Activated T-cell treated with anti-CD3 and anti-CD28 coated beads, Interleukin-2, amount 50 U/mL, for 72 hours (primary cell): ENCODE measurements at regions not wholly inside any gene's neighbourhood (a gene's known extent, or its start where the extent isn't known, plus 50 kb on each side); places are given as distances from the start of the nearest gene placed in this dataset.
A peak's percentile ranks its signal among the peaks of the same experiment; 100 is the strongest.

ENCODE experiments used
- ATAC-seq, 2 donors: fragments of 150-1000 bp; cut with Tn5 transposase; replicated peaks in 1 of 2; 2 replicates each; pipeline ENCODE4 v1.10.0; 2021; ENCODE audit warnings: moderate library complexity in 2 of 2, mild to moderate bottlenecking in 1 of 2
- DNase-seq, 2 donors: peaks; one replicate each; pipeline ENCODE4 v3.0.0; 2021 to 2022; ENCODE audit warnings: mixed read lengths in 1 of 2
- H3K27ac Mint-ChIP-seq: one replicate; pipeline ENCODE4 v1.8.0; 2022; ENCODE audit warnings: mild to moderate bottlenecking, moderate library complexity, mixed read lengths
- H3K27me3 Mint-ChIP-seq: one replicate; pipeline ENCODE4 v1.8.0; 2022; ENCODE audit warnings: low read depth, mixed read lengths
- H3K36me3 Mint-ChIP-seq, 2 donors: one replicate each; pipeline ENCODE4 v1.8.0; 2022; ENCODE audit warnings: mixed read lengths in 2 of 2, mild to moderate bottlenecking in 1 of 2; ENCODE audit not compliant: insufficient read depth in 2 of 2
- H3K4me1 Mint-ChIP-seq: one replicate; pipeline ENCODE4 v1.8.0; 2022; ENCODE audit warnings: low read depth, mixed read lengths
- H3K4me3 Mint-ChIP-seq, 2 donors: one replicate each; pipeline ENCODE4 v1.8.0; 2022; ENCODE audit warnings: mild to moderate bottlenecking in 2 of 2, mixed read lengths in 2 of 2, moderate library complexity in 2 of 2
- H3K9me3 Mint-ChIP-seq, 2 donors: one replicate each; pipeline ENCODE4 v1.8.0; 2022; ENCODE audit warnings: mixed read lengths in 2 of 2

DNA sequence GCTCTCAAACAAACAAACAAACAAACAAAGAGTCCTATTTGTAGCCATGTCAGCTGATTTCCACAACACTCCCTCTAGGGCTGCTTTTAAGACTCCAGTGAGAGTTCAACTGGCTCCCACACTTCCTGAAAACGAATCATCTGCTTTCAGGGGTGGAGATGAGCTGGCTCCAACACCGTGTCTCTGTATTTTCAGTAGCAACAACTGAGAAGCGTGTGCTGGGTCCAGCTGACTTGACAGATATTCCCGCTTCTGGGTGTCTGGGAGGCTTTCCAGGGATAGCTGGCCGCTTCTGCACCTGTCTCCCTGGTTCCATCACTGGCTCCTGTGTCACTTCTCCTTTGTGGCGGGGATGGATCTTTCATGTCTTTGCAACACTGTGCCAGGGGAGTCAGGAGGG, 272.5 kb upstream of the SOX4 start:
- Mint-ChIP-seq H3K27me3 (no peaks in the 10 kb centered on the region), H3K27ac (no peak overlapping the region), H3K9me3 (peaks cover 2 to 8% of the 10 kb centered on the region in 2 donors), H3K4me1 (no peaks in the 10 kb centered on the region), H3K4me3 (no peak overlapping the region), H3K36me3 (peaks cover 0 to 3% of the 10 kb centered on the region in 2 donors)
- DNase-seq = no peak
- no peak for ATAC-seq

DNA sequence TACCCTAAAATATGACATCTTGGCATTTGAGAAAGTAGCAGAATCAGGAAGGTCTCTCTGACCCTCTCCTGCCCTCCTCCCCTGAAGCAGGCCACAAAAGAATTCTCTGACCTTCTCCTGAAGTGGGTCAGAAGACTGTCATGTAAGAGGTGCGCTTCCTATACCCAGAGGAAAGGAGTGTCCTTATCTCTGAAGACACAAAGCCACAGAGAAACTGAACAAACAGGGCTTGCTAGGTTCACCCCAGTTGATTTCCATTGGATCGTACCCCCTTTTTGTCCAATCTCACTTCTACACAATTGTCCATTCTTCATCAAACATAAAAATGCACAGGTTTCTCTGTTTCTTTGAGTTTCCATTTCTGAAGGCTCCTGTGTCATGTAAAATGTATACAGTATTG, 272.0 kb upstream of the SOX4 start:
- Mint-ChIP-seq H3K27me3 (no peaks in the 10 kb centered on the region), H3K36me3 (peaks cover 0 to 3% of the 10 kb centered on the region in 2 donors), H3K4me3 (no peak overlapping the region), H3K9me3 (peaks cover 2 to 8% of the 10 kb centered on the region in 2 donors), H3K4me1 (no peaks in the 10 kb centered on the region), H3K27ac (no peak overlapping the region)
- no peak for ATAC-seq
- DNase-seq = no peak

DNA sequence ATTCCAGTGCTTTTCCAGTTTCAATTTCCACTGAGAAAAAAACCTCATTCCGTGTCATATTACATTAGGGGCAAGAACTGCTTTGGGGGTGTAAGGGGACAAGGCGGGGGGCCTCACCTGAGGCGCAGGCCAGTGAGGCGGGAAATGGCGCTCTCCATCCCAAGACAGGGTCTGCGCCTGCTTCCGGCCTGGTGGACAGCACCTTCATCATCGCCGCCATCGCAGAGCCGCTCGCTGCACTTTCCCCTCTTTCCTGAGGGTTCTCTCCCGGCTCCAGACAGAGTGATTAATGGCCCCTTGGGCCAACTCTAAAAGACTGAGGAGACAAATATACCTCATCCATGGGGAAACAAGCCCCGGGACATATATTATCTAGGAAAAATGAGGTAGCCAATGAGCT, 270.0 kb upstream of the SOX4 start:
- H3K36me3 Mint-ChIP-seq = peaks cover 0 to 3% of the 10 kb centered on the region in 2 donors
- no peak overlapping the region for H3K4me3 Mint-ChIP-seq
- no peaks in the 10 kb centered on the region for H3K27me3 Mint-ChIP-seq
- peaks cover 2 to 8% of the 10 kb centered on the region in 2 donors for H3K9me3 Mint-ChIP-seq
- no peak overlapping the region for H3K27ac Mint-ChIP-seq
- H3K4me1 Mint-ChIP-seq = no peaks in the 10 kb centered on the region
- no peak for DNase-seq
- no peak for ATAC-seq

DNA sequence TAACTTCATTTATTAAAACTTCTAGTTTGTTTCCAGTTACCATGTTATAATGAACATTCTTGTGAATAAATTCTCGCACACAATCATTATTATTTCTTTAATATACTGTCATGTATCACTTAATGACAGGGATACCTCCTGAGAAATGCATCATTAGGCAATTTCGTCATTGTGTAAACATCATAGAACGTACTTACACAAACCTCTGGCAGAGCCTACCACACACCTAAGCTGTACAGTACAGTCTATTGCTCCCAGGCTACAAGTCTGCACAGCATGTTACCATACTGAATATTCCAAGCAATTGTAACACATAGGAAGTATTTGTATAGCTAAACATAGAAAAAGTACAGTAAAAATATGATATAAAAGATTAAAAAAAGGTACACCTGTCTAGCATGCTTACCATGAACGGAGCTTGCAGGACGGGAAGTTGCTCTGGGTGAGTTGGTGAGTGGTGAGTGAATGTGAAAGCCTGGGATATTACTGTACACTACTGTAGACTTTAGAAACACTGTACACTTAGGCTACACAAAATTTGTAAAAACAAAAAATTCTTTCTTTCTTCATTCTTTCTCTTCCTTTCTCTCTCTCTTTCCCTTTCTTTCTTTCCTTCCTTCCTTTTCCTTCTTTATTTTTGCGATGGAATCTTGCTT, 268.2 kb upstream of the SOX4 start:
- H3K27ac Mint-ChIP-seq = no peak overlapping the region
- H3K36me3 Mint-ChIP-seq = no peaks in the 10 kb centered on the region
- no peak for DNase-seq
- no peak overlapping the region for H3K4me3 Mint-ChIP-seq
- H3K4me1 Mint-ChIP-seq = no peaks in the 10 kb centered on the region
- ATAC-seq = peak in 1 of 2 donors; percentile 53
- no peaks in the 10 kb centered on the region for H3K9me3 Mint-ChIP-seq
- H3K27me3 Mint-ChIP-seq = no peaks in the 10 kb centered on the region

DNA sequence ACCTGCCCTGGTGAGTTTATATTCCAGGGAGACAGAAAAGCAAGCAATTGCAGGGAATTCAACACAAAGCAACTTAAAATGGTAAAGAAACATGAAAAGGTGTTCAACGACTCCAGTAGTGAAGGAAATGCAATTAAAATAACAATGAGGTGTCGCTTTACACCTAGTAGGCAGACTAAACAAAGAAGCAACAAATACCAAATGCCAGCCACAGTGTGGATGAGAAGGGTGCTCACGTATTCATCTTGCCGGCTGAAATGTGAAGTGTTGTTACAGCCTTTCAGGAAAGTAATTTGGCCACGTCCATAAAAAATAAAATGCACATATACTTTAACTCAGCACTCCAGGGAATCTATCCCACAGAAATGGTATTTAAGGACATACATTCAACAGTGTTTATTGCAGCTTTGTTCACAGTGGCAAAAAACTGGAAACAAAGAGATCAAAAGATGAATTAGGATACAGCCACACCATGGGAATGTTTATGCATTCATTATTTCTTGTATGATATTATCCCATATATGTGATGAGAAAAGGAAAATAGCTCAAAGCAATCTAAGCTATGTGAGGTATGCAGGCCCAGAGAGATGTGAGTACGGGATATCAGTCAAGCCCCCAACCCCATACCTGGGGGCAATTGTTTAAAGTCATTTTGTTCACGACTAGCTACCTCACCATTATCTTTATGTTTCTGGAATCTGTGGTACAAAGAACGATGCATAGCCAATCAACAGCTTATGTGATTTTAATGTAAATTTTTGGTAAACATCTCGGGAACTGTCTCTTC, 266.0 kb upstream of the SOX4 start:
- H3K27me3 Mint-ChIP-seq = no peaks in the 10 kb centered on the region
- H3K4me1 Mint-ChIP-seq = no peaks in the 10 kb centered on the region
- ATAC-seq (no peak), DNase-seq (no peak)
- no peaks in the 10 kb centered on the region for H3K9me3 Mint-ChIP-seq
- H3K27ac Mint-ChIP-seq = no peak overlapping the region
- H3K4me3 Mint-ChIP-seq = no peak overlapping the region
- H3K36me3 Mint-ChIP-seq = no peaks in the 10 kb centered on the region

DNA sequence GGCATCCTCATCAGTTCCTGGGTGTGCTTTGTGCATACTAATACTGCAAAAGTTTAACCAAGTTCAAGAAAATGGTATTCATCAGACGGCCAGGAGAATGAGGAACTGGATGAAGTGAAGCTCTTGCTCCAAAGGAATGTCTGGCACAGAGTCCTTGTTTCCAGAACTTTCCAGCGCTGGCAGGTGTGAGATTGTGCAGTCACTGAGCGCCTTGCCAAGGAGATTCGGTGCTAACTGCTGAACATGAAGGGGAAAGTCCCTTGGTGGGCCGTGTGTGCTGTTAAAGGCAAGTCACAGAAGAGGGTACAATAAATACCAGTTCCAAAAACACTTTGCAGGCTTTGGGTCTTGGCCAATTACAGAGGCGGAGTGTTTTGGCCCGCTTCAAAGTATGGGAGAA, 262.3 kb upstream of the SOX4 start:
- no peaks in the 10 kb centered on the region for H3K9me3 Mint-ChIP-seq
- ATAC-seq = no peak
- no peak overlapping the region for H3K4me3 Mint-ChIP-seq
- no peak overlapping the region for H3K27ac Mint-ChIP-seq
- no peaks in the 10 kb centered on the region for H3K4me1 Mint-ChIP-seq
- H3K36me3 Mint-ChIP-seq = no peaks in the 10 kb centered on the region
- no peak for DNase-seq
- no peaks in the 10 kb centered on the region for H3K27me3 Mint-ChIP-seq

DNA sequence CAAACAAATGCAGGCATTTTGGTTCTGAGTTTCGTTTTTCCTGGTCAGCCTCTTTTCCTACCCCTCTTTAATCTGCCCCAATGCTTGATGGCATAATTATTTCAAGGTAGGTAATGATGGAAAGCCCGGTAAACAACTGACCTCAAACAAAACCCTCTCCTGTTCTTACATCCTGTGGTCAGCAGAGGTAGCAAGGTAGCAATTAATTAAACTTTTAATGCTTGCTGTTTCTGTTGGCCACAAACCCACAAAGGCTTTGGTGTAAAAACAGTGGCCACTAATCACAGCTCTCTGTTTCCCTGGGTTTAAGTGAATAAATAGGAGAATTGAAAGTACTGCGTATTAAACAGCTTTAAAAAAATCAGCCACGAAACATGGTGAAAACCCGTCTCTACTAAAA, 261.5 kb upstream of the SOX4 start:
- no peaks in the 10 kb centered on the region for H3K9me3 Mint-ChIP-seq
- no peak overlapping the region for H3K27ac Mint-ChIP-seq
- H3K27me3 Mint-ChIP-seq = peaks cover 4% of the 10 kb centered on the region
- no peak overlapping the region for H3K4me3 Mint-ChIP-seq
- H3K4me1 Mint-ChIP-seq = no peaks in the 10 kb centered on the region
- DNase-seq (no peak), ATAC-seq (no peak)
- no peaks in the 10 kb centered on the region for H3K36me3 Mint-ChIP-seq

DNA sequence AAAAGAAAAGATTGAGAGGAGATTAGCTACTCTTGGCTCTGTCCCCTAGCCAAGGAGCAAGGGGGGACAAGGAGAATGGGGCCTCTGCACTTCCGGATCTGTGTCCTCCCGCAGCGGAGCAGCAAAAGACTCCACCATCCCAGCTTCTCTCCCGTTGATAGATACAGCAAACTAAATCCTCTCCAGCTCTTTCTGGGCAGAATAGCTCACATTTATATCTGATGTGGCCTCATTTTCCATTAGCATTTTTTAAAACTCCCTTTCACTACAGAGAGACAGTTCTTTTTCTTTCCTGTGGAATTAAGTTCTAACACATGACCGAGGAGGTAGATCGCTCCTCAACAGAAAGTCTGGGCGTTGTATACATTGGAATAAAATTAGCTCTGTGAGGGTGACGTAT, 260.9 kb upstream of the SOX4 start:
- Mint-ChIP-seq H3K27me3 (peaks cover 10% of the 10 kb centered on the region), H3K27ac (no peak overlapping the region), H3K4me3 (no peak overlapping the region), H3K36me3 (peaks cover 0 to 1% of the 10 kb centered on the region in 2 donors), H3K4me1 (no peaks in the 10 kb centered on the region), H3K9me3 (peaks cover 0 to 2% of the 10 kb centered on the region in 2 donors)
- DNase-seq = no peak
- ATAC-seq = no peak

DNA sequence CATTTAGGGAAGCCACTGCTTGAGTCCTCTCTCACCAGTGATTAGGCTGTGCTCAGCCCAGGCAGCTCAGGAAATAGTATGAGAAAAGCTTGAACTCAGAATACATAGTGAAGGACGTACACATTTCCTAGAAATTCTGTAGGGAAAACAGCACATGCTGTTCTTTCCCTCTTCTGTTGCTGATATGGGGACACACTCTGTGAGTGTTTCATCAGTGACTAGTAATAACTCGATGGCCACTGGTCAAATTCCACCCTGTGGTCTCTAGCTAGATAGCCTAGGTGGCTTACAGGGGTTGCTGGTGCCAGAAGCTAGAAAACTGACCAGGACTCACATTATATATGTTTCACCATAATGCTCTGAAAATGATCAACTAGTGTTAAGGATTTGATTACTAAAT, 259.8 kb upstream of the SOX4 start:
- H3K9me3 Mint-ChIP-seq = peaks cover 0 to 2% of the 10 kb centered on the region in 2 donors
- no peak for DNase-seq

DNA sequence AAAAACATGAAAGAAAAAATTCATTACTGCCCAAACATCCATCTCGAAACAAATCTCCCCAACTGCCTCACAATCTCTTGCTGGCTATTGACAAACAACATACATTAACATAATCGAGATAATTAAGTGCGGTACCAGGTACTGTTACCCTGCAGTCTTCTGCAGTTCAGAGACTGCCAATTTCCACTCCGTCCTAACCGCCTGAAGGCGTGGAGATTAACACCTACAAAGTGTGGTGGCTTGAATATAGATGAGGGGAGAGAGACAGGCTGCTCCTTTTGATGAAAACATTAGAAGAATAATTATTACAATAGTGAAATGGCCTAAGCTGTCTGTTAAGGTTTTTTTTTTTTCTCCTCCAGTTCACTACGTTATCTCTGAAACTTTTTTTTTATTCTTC, 258.9 kb upstream of the SOX4 start:
- ATAC-seq (no peak), DNase-seq (no peak)
- no peak overlapping the region for H3K4me3 Mint-ChIP-seq

More for the DNA sequence above, 259.8 kb upstream of the SOX4 start:
- Mint-ChIP-seq H3K27me3 (peaks cover 11% of the 10 kb centered on the region), H3K36me3 (peaks cover 0 to 1% of the 10 kb centered on the region in 2 donors), H3K4me1 (no peaks in the 10 kb centered on the region), H3K27ac (no peak overlapping the region), H3K4me3 (no peak overlapping the region)
- no peak for ATAC-seq

DNA sequence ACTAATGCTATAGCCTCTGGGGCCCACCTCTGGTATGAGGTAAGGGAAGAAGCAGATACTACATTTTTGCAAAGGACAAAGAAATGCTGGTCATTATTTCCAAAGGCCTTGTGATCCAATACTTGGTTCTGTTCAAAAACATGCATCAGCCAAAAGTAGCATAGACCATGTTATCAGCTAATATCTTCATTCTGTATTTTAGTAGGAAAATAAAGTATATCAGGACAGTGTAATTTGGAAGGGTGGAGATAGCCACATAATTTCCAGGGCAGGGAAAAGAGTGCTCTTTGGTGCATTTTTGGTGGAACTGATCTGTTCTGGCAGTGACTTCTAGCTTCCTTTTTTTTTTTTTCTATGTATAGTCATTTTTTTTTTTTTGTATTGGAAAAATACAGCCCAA, 258.0 kb upstream of the SOX4 start:
- Mint-ChIP-seq H3K9me3 (peaks cover 0 to 2% of the 10 kb centered on the region in 2 donors), H3K4me1 (no peaks in the 10 kb centered on the region)
- ATAC-seq = no peak

More for the DNA sequence above, 258.9 kb upstream of the SOX4 start:
- H3K9me3 Mint-ChIP-seq = peaks cover 0 to 2% of the 10 kb centered on the region in 2 donors
- H3K36me3 Mint-ChIP-seq = peaks cover 0 to 1% of the 10 kb centered on the region in 2 donors
- H3K27ac Mint-ChIP-seq = no peak overlapping the region
- H3K27me3 Mint-ChIP-seq = peaks cover 11% of the 10 kb centered on the region
- H3K4me1 Mint-ChIP-seq = no peaks in the 10 kb centered on the region

DNA sequence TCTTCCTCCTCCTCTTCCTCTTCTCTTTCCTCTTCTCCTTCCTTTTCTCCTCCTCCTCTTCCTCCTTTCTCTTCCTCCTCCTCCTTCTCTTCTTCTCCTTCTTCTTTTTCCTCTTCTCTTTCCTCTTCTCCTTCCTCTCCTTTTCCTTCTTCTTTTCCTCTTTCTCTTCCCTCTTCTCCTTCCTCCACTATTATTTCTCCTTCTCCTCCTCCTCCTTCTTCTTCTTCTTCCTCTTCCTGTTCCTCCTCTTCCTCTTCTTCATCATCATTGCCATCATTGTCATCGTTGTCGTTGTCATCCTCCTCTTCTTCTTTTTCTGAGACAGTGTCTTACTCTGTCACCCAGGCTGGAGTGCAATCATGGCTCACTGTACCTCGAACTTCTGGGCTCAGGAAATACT, 256.3 kb upstream of the SOX4 start:
- no peaks in the 10 kb centered on the region for H3K4me1 Mint-ChIP-seq
- peaks cover 0 to 2% of the 10 kb centered on the region in 2 donors for H3K9me3 Mint-ChIP-seq
- H3K36me3 Mint-ChIP-seq = peaks cover 0 to 1% of the 10 kb centered on the region in 2 donors
- H3K27ac Mint-ChIP-seq = no peak overlapping the region
- no peak overlapping the region for H3K4me3 Mint-ChIP-seq
- H3K27me3 Mint-ChIP-seq = peaks cover 11% of the 10 kb centered on the region
- ATAC-seq (no peak), DNase-seq (no peak)

More for the DNA sequence above, 258.0 kb upstream of the SOX4 start:
- H3K27me3 Mint-ChIP-seq = peaks cover 11% of the 10 kb centered on the region
- H3K4me3 Mint-ChIP-seq = no peak overlapping the region
- H3K27ac Mint-ChIP-seq = no peak overlapping the region
- DNase-seq = no peak
- peaks cover 0 to 1% of the 10 kb centered on the region in 2 donors for H3K36me3 Mint-ChIP-seq

DNA sequence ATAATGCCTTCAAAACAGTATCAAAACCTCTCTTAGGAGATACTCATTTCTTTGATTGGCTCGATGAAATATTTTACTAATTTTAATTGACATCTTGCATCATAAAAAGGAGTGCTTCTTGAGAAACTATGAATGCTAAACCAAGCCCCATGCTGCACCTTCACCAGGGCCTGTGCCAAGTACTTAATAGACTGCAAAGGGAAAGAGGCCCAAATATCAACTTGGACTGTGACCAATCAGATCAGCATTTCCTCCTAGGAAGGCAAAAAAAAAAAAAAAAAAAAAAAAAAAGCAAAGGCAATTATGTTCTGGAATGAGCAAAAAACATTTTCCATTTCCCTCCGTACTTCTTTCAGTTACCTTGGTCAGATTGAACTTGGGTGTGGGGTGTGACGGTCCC, 253.0 kb upstream of the SOX4 start:
- Mint-ChIP-seq H3K9me3 (peaks cover 0 to 2% of the 10 kb centered on the region in 2 donors), H3K4me1 (no peaks in the 10 kb centered on the region), H3K36me3 (peaks cover 0 to 1% of the 10 kb centered on the region in 2 donors), H3K4me3 (no peak overlapping the region), H3K27ac (no peak overlapping the region), H3K27me3 (peaks cover 11% of the 10 kb centered on the region)
- no peak for DNase-seq
- no peak for ATAC-seq
